ENCODE measurements at regions not wholly inside any gene's neighbourhood (a gene's known extent, or its start where the extent isn't known, plus 50 kb on each side); places are given as distances from the start of the nearest gene placed in this dataset.
"Not testable (repeated sequence)": the region's sequence is repeated elsewhere in the genome, so short reads cannot be mapped to it uniquely, and the experiment has no call there.

DNA sequence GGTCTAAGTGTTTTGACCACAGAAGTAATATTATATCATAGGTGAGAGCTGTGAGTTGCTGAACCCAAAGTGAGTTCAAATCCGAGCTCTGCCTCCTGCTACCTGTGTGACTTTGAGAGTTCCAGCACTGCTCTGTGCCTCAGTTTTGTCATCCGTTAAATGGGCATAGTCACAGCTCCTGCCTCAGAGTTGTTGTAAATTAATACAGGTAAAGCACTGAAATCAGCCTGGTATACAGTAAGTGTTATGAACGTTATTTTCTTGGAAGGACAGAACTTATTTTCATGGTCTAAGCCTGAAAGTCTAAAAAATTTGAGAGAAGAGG is 65.4 kb upstream of the ZNF195 start:
- DNase-seq: not testable (repeated sequence)

DNA sequence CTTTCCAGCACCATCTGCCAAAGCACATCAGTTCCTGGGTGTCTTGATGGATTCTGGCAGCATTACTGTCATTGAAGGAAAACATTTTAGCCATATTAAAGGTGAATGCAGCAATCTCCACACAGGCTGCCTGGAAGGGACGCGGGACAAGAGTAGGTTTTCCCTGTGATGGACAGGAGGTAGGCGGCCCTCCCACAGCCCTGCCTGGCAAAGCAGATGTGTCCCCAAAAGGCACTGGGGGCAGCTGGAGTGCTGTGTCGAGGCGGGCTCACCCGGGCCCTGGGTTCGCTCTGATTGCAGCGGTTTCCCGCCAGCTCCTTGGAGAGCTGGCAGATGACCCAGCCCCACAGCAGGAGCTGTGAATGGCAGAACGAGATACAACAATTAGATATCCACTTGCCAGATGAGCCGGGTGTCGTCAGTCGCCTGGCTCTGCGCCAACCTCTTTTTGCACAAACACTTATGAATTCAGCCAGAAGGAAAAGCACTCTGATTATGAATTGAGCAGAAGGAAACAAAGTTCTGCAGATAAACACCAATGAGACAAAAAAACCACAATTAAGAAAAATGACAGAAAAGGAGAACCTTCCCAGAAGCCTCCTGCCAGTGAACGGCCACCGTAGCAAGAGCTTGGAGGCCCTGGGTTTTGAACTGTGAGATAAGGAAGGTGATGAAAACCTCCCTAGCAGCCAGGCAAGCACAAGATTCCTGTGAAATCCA is 64.9 kb upstream of the ZNF195 start:
- not testable (repeated sequence) for DNase-seq

DNA sequence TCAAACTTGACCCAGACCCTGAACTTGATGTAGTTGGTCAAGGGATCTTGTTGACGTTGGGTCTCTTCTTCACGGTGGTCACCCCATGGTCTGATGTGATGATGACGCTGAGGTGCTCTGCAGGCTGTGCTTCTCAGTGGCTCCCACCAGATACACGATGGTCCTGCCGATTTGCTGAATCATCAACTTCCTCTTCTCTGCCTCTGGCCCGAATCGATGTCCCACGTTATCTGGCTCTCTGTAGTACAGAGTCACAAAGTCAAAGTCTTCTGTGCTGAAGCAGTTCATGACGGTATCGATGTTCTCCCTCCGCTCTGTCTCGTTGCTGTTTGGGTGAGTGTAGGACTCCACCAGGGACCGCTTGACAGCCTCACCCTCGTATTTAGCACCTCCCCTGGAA is 58.5 kb upstream of the ZNF195 start:
- DNase-seq: not testable (repeated sequence)

DNA sequence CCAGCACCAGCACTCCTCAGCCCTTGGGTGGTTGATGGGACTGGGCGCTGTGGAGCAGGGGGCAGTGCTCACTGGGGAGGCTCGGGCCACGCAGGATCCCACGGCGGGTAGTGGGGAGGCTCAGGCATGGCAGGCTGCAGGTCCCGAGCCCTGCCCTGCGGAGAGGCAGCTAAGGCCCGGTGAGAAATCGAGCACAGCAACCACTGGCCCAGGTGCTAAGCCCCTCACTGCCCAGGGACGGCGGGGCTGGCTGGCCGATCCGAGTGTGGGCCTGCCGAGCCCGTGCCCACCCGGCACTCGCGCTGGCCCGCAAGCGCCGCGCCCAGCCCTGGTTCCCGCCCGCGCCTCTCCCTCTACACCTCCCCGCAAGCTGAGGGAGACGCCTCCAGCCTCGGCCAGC is 56.0 kb upstream of the ZNF195 start:
- no peak for DNase-seq

DNA sequence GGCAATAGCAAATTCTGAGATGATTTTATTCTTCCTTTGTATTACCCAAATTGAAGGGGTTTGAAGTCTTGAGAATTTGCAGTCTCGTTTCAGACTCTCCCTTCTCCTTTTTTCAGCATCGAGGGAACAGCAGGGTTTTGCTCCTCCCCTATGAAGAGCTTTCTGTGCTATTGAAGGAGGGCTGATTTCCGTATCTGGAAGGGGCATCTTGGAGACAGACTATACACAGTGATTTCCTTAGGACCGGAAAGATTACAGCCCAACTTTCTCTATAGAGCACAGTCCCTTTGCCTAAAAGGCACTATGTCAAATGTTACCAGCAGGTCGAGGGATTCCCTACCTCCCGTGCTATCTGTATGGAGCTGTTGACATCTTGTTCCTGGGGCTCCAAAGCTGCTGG is 50.2 kb upstream of the ZNF195 start:
- not testable (repeated sequence) for DNase-seq
